GM20000 (cell line): ENCODE measurements at regions not wholly inside any gene's neighbourhood (a gene's known extent, or its start where the extent isn't known, plus 50 kb on each side); places are given as distances from the start of the nearest gene placed in this dataset.

ENCODE experiments used
- DNase-seq: peaks from one replicate; pipeline ENCODE4 v3.0.0; 2012; ENCODE audit warnings: low spot score
- TF ChIP-seq, protein P1 (sequence below): IDR thresholded peaks from 2 replicates; pipeline ENCODE4 v1.5.1; 2012; ENCODE audit warnings: mild to moderate bottlenecking, control low read depth; ENCODE audit errors: extremely low read depth, missing control alignments

DNA sequence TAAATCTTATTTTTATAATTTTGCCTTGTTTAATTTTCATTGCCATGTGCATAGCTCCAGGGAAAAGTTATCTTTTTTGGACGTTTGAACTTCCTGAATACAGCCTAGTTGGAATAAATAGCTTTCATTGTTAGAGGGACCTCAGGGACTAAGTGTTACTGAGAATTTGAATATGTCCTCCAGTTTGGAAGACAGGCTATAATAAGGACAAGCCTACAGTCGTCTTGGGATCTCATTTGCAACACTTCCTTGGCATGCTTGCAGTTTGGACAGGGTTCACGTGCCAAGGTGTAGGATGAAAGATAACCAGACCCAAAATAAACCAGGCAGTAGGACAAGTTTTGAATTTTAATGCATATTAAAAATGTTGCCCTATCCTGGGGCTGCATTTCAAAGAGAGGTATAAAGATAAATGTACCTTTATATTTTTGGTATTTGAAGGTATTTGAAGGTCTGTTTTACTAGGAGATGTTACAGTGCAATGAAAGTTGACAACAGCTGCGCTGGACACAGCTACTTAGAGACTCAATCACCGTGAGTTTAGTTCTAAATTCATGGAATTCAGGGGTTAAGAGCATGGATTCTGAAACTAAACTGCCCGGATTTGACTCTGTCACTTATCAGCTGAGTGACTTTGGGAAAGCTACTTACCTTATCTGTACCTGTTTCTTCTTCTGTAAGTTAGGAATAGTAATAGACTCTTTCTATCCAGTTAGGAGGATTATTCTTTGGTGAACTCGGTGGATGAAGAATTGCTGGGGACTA, 134.1 kb downstream of the ACTBL2 start:
- DNase-seq, result no peak
- TF ChIP-seq, protein P1, sequence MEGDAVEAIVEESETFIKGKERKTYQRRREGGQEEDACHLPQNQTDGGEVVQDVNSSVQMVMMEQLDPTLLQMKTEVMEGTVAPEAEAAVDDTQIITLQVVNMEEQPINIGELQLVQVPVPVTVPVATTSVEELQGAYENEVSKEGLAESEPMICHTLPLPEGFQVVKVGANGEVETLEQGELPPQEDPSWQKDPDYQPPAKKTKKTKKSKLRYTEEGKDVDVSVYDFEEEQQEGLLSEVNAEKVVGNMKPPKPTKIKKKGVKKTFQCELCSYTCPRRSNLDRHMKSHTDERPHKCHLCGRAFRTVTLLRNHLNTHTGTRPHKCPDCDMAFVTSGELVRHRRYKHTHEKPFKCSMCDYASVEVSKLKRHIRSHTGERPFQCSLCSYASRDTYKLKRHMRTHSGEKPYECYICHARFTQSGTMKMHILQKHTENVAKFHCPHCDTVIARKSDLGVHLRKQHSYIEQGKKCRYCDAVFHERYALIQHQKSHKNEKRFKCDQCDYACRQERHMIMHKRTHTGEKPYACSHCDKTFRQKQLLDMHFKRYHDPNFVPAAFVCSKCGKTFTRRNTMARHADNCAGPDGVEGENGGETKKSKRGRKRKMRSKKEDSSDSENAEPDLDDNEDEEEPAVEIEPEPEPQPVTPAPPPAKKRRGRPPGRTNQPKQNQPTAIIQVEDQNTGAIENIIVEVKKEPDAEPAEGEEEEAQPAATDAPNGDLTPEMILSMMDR, result no peak

DNA sequence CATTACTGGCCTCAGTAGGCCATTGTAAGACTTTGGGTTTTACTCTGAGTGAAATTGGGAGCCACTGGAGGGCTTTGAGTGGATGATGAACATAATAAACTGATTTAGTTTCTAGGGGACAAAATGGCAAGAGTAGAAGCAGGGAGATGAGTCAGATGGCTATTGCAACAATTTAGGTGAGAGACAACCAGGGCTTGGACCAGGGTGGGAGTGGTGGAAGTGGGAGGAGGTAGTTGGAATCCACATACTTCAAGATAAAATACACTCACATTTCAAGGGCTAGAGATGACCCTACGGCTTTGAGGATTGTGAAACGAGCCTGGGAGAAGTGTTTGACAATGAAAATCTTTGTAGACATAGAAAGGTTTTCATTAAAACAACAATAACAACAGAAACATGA, 136.3 kb downstream of the ACTBL2 start:
- no peak for DNase-seq
- TF ChIP-seq, protein P1, result no peak

DNA sequence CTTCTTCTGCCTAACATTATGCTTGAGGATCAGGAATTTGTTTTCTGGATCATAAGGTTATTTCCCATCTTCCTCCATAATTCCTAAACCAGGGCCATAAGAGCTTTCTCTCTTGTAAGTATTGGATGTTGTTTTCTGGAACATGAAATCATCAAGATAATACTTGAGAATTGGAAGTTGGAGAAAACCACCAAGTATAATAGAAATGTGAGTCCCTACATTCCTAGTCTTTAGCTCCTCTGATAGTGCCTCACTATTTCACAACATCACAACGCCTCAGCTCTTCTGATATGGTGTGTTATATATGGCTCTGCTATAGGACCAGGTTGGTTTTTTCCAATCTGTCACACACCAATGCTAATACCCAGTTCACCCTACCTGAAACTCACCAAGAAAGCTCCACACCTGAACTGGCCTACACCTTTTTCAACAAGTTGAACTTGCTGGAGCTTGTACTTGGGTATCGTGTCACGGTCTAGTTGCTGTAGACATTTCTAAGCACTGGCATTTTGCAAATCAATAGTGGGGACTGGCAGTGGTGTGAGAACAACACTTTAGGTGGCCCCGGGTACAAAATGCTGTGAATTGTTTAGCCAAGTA, 141.1 kb downstream of the ACTBL2 start:
- DNase-seq, result no peak
- TF ChIP-seq, protein P1, result no peak

DNA sequence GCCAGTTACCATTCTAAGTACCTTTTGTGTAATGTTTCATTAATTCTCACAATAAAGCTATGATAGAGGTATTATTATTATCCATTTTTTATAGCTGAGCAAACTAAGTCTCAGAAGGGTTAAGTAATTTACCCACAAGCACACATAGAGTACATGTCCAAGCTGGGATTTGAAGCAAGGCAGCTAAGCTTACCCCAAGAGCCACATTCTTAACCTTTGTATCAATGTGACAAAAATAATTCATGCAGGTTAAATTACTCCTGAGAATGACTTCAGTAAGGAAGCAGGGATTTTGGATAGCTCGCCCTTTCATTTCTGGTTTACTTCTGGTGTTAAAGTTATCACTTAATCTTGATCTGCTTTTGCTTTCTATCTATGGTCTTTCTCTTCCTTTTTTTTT, 141.9 kb downstream of the ACTBL2 start:
- no peak for DNase-seq
- TF ChIP-seq, protein P1, result no peak

DNA sequence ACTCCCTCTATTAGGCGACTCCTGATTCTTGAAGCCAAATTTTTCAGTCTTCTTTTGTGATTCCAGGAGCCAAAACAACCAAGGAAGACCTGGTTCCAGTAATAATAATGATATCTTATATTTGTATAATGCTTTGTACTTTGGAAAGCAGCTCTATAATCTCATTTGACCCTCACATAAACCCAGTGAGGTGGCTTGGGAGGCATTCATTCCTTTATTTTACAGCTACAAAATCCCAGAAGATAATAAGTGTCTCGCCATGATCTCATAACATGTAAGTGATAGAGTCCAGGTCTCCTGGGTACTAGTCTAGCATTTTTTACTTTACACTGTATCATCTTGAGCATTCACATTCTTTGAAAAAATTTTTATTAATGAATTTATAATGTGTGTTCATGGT, 143.1 kb downstream of the ACTBL2 start:
- DNase-seq, result no peak
- TF ChIP-seq, protein P1, result no peak

DNA sequence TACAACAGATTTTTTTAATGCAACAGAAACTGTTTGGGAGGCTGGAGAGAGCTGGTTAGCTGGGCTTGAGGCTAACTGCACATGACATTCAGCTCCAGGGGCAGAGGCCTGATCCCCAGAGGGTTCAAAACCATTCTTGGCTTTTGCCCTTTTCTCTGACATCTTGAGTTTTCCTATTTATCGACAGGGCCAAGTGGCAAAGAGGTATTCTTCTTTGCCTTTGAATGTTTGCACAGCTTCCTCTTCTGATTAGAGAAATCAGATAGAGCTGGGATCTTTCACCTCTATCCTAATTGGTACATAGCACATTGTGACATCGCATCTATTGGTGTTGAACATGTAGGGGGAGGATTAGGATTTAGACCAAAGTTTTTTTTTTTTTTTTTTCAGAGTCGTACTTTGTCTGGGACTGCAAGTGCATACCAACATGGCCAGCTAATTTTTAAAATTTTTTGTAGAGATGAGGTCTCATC, 143.7 kb downstream of the ACTBL2 start:
- no peak for DNase-seq
- TF ChIP-seq, protein P1, result no peak

DNA sequence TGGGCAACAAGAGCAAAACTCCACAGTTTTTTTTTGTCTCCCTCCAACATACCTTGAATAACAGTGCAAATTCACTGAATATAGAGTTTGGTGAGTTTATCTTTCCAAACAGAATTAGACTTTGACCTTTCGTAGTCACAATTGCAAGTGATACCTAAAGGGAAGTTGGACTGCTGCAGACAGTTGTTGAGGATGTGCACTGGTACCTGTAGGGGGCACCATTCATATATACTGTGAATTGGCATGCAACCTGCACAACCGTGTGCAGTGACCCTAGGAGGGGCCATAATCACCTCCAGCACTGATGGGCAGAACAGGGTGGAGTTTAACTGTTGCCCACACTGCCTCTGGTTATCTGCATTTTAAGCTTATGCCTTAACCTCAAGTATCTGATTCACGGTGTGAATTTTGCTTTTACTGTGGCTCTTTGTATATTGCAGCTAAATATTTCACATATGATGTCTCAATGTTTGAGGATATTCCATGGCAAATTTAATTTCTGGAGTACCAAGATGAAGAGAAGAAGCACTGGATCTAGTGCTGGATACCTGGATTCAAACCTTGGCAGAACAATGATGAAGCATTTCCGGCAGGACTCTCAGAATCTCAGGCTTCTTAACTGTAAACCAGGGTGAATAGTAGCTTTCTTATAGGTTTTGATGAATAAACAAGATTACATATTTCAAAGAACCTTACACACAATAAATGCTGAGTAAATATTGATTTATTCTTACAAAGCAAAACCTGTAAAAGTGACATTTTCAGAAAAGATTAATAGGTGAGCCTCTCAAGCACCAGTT, 144.3 kb downstream of the ACTBL2 start:
- peak; percentile 30 for DNase-seq
- TF ChIP-seq, protein P1, result peak; percentile 31
